HL-60 (cell line): ENCODE measurements at regions not wholly inside any gene's neighbourhood (a gene's known extent, or its start where the extent isn't known, plus 50 kb on each side); places are given as distances from the start of the nearest gene placed in this dataset.

Experiments
- GABPA ChIP-seq: IDR thresholded peaks from 2 replicates; pipeline ENCODE4 v1.6.1; 2012; ENCODE audit warnings: low read depth
- POLR2AphosphoS5 ChIP-seq: IDR thresholded peaks from 2 replicates; pipeline ENCODE4 v1.6.1; 2012; ENCODE audit warnings: low read depth
- TF ChIP-seq, protein P1 (sequence below): IDR thresholded peaks from one replicate; pipeline ENCODE4 v1.5.1; 2011; ENCODE audit warnings: low read length, control low read depth, inconsistent platforms; ENCODE audit not compliant: insufficient read depth
- TF ChIP-seq, protein P2 (sequence below): IDR thresholded peaks from 2 replicates; pipeline ENCODE4 v1.6.1; 2012; ENCODE audit warnings: low read depth; ENCODE audit not compliant: insufficient replicate concordance

DNA sequence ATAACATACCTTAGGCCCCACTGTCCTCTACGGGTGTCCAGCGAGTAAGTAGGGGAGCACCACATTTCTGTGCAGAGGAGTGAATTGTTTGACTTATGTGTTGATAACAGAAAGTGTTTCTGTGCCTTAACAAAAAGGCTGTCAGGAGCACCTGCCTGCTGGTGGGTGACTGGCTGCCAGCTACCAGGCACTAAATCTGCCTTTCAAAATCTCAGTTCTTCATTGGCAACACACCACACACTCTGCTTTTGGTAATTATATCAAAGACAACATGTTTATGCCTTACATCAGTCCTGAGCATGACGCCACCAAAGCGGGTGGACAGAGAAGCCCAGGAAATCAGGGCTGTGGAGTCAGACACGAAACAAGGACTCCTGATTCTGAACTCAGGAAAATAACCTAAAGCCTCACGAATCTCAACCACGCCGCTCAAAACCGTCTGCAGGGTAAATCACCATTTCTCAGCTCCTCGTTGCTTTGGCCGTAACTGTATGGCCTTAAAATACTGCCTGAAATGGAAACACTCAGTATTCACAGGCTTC is 105.2 kb upstream of the SOX1 start:
- TF ChIP-seq POLR2AphosphoS5 (no peak), GABPA (no peak)
- TF ChIP-seq, protein P1, sequence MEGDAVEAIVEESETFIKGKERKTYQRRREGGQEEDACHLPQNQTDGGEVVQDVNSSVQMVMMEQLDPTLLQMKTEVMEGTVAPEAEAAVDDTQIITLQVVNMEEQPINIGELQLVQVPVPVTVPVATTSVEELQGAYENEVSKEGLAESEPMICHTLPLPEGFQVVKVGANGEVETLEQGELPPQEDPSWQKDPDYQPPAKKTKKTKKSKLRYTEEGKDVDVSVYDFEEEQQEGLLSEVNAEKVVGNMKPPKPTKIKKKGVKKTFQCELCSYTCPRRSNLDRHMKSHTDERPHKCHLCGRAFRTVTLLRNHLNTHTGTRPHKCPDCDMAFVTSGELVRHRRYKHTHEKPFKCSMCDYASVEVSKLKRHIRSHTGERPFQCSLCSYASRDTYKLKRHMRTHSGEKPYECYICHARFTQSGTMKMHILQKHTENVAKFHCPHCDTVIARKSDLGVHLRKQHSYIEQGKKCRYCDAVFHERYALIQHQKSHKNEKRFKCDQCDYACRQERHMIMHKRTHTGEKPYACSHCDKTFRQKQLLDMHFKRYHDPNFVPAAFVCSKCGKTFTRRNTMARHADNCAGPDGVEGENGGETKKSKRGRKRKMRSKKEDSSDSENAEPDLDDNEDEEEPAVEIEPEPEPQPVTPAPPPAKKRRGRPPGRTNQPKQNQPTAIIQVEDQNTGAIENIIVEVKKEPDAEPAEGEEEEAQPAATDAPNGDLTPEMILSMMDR: no peak
- TF ChIP-seq, protein P2, sequence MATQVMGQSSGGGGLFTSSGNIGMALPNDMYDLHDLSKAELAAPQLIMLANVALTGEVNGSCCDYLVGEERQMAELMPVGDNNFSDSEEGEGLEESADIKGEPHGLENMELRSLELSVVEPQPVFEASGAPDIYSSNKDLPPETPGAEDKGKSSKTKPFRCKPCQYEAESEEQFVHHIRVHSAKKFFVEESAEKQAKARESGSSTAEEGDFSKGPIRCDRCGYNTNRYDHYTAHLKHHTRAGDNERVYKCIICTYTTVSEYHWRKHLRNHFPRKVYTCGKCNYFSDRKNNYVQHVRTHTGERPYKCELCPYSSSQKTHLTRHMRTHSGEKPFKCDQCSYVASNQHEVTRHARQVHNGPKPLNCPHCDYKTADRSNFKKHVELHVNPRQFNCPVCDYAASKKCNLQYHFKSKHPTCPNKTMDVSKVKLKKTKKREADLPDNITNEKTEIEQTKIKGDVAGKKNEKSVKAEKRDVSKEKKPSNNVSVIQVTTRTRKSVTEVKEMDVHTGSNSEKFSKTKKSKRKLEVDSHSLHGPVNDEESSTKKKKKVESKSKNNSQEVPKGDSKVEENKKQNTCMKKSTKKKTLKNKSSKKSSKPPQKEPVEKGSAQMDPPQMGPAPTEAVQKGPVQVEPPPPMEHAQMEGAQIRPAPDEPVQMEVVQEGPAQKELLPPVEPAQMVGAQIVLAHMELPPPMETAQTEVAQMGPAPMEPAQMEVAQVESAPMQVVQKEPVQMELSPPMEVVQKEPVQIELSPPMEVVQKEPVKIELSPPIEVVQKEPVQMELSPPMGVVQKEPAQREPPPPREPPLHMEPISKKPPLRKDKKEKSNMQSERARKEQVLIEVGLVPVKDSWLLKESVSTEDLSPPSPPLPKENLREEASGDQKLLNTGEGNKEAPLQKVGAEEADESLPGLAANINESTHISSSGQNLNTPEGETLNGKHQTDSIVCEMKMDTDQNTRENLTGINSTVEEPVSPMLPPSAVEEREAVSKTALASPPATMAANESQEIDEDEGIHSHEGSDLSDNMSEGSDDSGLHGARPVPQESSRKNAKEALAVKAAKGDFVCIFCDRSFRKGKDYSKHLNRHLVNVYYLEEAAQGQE: no peak
